Muscle layer of colon (tissue), 2 donors: ENCODE measurements at regions not wholly inside any gene's neighbourhood (a gene's known extent, or its start where the extent isn't known, plus 50 kb on each side); places are given as distances from the start of the nearest gene placed in this dataset.

ENCODE experiments used
- H3K27ac ChIP-seq: one replicate; pipeline ENCODE4 v1.7.0; 2013; ENCODE audit warnings: low read depth, mild to moderate bottlenecking, low read length, moderate library complexity
- H3K27me3 ChIP-seq, 2 donors: one replicate each; pipeline ENCODE4 v1.7.0; 2013; ENCODE audit warnings: low read length in 2 of 2, mild to moderate bottlenecking in 2 of 2; ENCODE audit not compliant: insufficient read depth in 2 of 2, control insufficient read depth in 1 of 2
- H3K36me3 ChIP-seq: one replicate; pipeline ENCODE4 v1.7.0; 2013; ENCODE audit warnings: mild to moderate bottlenecking, low read length; ENCODE audit not compliant: insufficient read depth
- H3K4me1 ChIP-seq: one replicate; pipeline ENCODE4 v1.7.0; 2013; ENCODE audit warnings: mild to moderate bottlenecking, low read length; ENCODE audit not compliant: insufficient read depth
- H3K4me3 ChIP-seq, 2 donors: one replicate each; pipeline ENCODE4 v1.7.0; 2013; ENCODE audit warnings: low read length in 2 of 2, low read depth in 1 of 2, mild to moderate bottlenecking in 1 of 2, moderate library complexity in 1 of 2
- H3K9ac ChIP-seq: one replicate; pipeline ENCODE4 v1.7.0; 2013; ENCODE audit warnings: low read length
- H3K9me3 ChIP-seq: one replicate; pipeline ENCODE4 v1.7.0; 2013; ENCODE audit warnings: mild to moderate bottlenecking, low read length
- donor health status: abdominal sarcoma.
- donor health status: Adenocarcinoma of cecum.

DNA sequence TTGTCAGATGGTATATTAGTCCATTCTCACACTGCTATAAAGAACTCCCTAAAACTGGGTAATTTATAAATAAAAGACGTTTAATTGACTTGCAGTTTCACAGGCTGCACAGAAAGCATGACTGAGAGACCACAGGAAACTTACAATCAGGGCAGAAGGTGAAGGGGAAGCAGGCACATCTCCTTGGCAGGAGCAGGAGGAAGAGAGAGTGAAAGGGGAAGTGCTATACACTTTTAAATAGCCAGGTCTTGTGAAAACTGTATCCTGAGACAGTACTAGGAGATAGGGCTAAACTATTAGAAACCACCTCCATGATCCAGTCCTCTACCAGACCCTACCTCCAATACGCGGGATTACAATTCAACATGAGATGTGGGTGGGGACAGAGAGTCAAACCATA lies 193.9 kb upstream of the KCNG1 start:
- H3K4me3 ChIP-seq, result no peak overlapping the region
- no peaks in the 10 kb centered on the region for H3K9me3 ChIP-seq
- H3K36me3 ChIP-seq, result no peaks in the 10 kb centered on the region
- H3K4me1 ChIP-seq, result no peaks in the 10 kb centered on the region
- H3K9ac ChIP-seq, result no peak overlapping the region
- no peak overlapping the region for H3K27ac ChIP-seq
- peaks cover 7 to 26% of the 10 kb centered on the region in 2 donors for H3K27me3 ChIP-seq

DNA sequence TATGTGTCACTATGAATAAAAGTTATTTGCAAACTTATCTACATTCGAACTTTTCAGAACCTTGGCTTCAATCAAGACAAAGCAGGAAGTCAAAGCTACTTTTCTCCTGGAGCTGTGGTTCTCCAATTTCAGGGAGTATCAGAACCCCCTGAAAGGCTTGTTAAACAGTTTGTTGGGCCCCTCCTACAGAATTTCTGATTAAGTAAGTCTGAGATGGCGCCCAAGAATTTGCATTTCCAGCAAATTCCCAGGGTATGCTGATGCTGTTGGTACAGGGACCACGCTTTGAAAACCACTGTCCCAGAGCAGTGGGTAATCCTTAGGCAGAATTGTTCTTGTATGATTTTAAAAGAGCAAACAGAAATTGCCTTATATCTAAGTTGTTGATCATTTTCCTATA lies 189.9 kb upstream of the KCNG1 start:
- no peak overlapping the region for H3K9ac ChIP-seq
- H3K36me3 ChIP-seq, result no peaks in the 10 kb centered on the region
- no peaks in the 10 kb centered on the region for H3K27me3 ChIP-seq
- no peak overlapping the region for H3K4me3 ChIP-seq
- no peaks in the 10 kb centered on the region for H3K9me3 ChIP-seq
- H3K4me1 ChIP-seq, result no peaks in the 10 kb centered on the region
- H3K27ac ChIP-seq, result no peak overlapping the region

DNA sequence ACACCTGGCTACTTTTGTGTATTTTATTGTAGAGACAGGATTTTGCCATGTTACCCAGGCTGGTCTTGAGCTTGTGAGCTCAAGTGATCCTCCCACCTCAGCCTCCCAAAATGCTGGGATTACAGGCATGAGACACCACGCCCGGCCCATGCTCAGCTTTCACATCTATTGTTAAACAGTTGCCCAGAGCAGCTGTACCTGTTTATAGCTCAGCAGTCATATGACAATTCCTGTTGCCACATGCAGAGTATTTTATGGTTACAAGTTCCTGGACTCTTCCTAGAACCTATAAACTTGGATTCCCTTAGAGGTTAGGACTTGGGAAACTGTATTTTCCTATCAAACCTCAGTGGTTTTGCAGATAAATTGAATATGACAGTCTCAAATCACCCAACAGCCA lies 188.3 kb upstream of the KCNG1 start:
- Histone ChIP-seq H3K27ac (no peak overlapping the region), H3K9ac (no peak overlapping the region), H3K4me3 (no peak overlapping the region), H3K9me3 (no peaks in the 10 kb centered on the region), H3K27me3 (no peaks in the 10 kb centered on the region), H3K36me3 (no peaks in the 10 kb centered on the region), H3K4me1 (no peaks in the 10 kb centered on the region)

DNA sequence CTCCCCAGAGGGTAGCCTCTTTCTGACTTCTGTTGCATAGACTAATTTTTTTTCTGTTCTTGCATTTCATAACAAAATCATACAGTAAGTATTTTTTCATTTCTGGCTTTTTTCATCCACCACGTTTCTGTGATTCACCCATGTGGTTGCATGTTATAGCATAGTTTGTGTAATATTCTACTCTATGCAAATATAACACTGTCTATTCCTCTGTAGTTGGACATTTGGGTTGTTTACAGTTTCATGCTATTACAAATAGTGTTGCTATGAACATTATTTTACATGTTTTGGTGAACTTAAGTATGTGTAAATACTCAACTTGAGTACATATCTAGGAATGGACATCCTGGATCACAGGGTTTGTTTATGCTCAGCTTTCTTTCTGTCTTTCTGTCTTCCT lies 187.2 kb upstream of the KCNG1 start:
- Histone ChIP-seq H3K4me3 (no peak overlapping the region), H3K4me1 (no peaks in the 10 kb centered on the region), H3K27me3 (no peaks in the 10 kb centered on the region), H3K9ac (no peak overlapping the region), H3K9me3 (no peaks in the 10 kb centered on the region), H3K27ac (no peak overlapping the region), H3K36me3 (no peaks in the 10 kb centered on the region)

DNA sequence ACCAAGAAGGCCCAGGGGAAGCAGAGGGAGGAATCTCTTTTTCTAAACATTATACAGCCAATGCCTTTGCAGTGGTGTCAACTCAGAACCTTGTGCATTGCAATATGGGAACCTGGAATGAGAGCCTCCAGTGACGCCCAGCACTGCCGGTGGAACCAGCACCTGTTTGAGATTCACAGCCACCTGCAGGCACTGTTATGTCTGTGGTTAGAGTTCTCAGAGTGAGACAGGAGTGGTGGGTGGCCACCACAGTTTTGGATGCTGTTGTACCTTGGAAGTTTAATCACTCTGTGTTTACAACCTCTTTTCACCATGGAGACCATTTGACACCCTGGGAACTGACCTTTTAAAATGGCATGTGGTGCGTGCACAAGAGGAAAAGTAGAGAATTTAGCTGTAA lies 185.3 kb upstream of the KCNG1 start:
- Histone ChIP-seq H3K4me3 (no peak overlapping the region), H3K9me3 (no peaks in the 10 kb centered on the region), H3K27me3 (no peaks in the 10 kb centered on the region), H3K4me1 (no peaks in the 10 kb centered on the region), H3K27ac (no peak overlapping the region), H3K36me3 (no peaks in the 10 kb centered on the region), H3K9ac (no peak overlapping the region)

DNA sequence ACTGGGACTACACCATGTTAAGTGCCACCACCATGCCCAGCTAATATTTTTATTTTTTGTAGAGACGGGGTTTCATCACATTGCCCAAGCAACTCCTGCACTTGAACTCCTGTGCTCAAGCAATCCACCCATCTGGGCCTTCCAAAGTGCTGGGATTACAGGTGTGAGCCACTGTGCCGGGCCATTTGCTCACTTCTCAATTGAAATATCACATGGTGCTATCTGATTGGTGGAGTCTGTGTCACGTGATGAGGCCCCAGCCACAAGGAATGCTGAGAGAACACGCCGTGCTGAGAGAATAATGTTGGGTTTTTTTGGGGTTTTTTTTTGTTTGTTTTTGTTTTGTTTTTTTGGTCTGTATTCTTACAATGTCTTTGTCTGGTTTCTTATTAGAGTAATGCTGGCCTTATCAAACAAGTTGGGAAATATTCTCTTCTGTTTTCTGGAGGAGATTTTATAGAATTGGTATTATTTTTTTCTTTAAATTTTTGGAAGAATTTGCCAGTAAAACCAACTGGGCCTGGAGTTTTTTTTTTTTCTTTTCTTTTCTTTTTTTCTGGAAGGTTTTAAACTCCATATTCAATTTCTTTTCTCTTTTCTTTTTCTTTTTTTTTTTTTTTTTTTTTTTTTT lies 183.2 kb upstream of the KCNG1 start:
- H3K4me3 ChIP-seq, result no peak overlapping the region
- H3K27me3 ChIP-seq, result no peaks in the 10 kb centered on the region
- H3K9ac ChIP-seq, result no peak overlapping the region
- no peaks in the 10 kb centered on the region for H3K4me1 ChIP-seq
- H3K27ac ChIP-seq, result no peak overlapping the region
- H3K9me3 ChIP-seq, result no peaks in the 10 kb centered on the region
- no peaks in the 10 kb centered on the region for H3K36me3 ChIP-seq

DNA sequence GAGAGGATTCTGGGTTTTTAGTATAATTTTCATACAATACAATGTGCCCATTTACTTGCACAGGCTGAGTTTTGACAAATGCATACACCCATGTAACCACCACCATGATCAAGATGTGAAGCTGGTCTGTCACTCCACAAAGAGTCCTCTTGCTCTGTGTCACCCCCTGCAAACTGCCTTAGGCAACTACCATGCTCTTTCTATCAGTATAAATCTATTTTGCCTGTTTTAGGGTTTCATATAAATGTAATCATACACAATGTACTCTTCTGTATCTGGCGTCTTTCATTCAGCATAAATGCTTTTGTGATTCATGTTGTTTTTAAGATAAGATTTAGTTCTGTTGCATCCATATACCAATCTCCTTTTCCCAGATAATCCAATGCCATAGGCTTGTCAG lies 181.9 kb upstream of the KCNG1 start:
- Histone ChIP-seq H3K9me3 (no peaks in the 10 kb centered on the region), H3K4me1 (no peaks in the 10 kb centered on the region), H3K27me3 (no peaks in the 10 kb centered on the region), H3K36me3 (no peaks in the 10 kb centered on the region), H3K27ac (no peak overlapping the region), H3K9ac (no peak overlapping the region), H3K4me3 (no peak overlapping the region)

DNA sequence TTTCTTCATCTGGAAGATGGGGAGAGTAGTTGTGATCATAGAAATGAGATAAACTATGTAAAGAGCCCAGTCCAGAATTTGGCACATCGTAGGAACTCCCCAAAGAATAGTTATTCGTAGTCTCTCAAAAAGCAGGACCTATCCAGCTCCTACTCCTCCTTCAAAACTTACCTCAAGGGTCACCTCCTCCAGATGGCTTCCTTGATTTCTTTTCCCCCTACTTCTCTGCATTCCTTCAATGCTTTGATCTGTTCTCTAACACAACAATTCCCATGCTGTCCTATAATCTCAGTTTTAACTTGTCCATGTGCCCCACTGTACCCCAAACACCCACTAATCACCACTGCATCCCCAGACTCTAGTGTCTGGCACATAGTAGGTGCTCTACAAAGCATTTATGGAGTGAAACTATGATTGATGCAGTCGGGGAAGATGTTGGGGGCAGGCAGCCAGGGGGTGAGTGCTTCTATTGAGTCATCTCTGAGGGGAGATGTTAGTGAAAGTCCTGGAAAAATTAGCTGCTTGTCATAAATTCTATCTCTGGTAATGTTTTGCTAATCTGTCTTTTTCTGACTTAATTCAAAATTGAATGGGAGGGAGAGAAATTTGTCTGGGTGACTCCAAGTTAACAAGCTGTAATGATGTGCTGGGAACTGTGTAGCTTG lies 181.3 kb upstream of the KCNG1 start:
- H3K4me3 ChIP-seq, result no peak overlapping the region
- H3K36me3 ChIP-seq, result no peaks in the 10 kb centered on the region
- no peak overlapping the region for H3K27ac ChIP-seq

DNA sequence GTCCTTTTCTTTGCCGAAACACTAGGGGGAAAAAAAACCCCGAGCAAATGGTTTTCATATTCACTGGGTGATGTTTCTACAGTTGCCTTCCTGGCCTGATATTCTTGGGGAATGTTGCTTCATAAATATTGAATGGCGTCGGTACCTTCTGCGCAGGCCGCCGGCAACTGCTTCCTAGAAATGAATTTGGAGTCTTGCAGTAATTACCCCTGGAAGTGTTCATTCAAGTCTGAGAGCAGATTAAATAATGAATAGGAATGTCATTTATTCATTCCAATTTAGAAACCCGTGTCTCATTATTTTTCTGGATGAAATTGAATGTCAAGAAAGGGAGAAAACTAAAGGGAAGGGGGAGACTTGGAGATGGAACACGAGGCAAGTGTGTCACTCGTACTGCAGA lies 179.4 kb upstream of the KCNG1 start:
- no peaks in the 10 kb centered on the region for H3K9me3 ChIP-seq
- H3K4me1 ChIP-seq, result no peaks in the 10 kb centered on the region
- H3K36me3 ChIP-seq, result no peaks in the 10 kb centered on the region
- no peak overlapping the region for H3K9ac ChIP-seq
- H3K4me3 ChIP-seq, result no peak overlapping the region
- H3K27ac ChIP-seq, result no peak overlapping the region
- H3K27me3 ChIP-seq, result no peaks in the 10 kb centered on the region

More for the DNA sequence above, 181.3 kb upstream of the KCNG1 start:
- Histone ChIP-seq H3K9ac (no peak overlapping the region), H3K27me3 (no peaks in the 10 kb centered on the region), H3K4me1 (no peaks in the 10 kb centered on the region), H3K9me3 (no peaks in the 10 kb centered on the region)

DNA sequence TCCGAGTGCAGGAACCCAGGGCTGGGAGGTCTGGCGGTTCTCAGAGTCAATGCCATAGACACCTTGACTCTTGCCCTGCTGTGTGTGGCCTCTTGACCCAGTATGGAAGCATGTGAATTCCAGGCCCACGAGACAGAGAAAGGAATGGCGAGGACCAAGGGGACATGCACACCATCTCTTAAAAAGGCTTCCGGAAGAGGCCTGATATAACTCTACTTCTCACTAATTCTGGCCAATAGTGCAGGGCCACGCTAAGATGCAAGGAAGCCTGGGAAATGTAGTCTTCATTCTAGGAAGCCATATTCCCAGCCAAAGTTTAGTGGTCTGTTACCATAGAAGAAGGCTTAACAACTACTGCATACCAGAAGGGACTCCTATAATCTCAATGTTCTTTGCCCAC lies 177.0 kb upstream of the KCNG1 start:
- H3K27ac ChIP-seq, result no peak overlapping the region
- no peaks in the 10 kb centered on the region for H3K4me1 ChIP-seq
- H3K36me3 ChIP-seq, result no peaks in the 10 kb centered on the region
- H3K4me3 ChIP-seq, result no peak overlapping the region
- peaks cover 0 to 5% of the 10 kb centered on the region in 2 donors for H3K27me3 ChIP-seq
- H3K9me3 ChIP-seq, result no peaks in the 10 kb centered on the region
- H3K9ac ChIP-seq, result no peak overlapping the region

DNA sequence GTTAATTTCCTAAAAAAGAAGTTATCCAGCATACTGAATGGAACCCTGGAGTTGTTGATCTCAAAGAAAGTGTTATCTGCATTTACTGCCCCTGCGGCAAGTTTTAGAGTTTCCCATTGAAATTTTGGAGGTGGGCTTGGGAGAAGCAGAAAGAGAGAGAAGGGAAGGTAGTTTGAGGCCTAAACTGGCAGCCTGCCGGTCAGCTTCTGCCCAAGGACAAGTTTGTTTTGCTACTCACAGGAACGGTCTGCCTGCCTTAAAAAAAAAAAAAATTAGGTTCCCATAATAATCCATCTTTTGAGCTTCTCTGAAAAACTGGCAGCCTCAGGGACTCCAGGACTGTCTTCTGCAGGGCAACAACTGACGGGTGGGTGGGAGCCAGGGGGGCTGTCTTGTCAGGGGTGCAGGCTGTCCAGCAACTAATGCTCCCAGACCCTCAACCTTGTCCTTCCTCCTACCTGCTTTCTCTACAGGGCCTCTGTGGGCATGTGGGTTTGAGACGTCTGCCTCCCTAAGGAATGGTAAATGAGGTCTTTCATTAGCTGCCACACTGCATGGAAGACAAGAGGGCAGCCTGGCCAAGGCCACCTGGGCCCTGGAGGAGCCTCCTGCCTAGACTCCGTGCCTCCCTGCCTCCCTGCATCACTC lies 176.1 kb upstream of the KCNG1 start:
- Histone ChIP-seq H3K27me3 (peaks cover 0 to 5% of the 10 kb centered on the region in 2 donors), H3K27ac (no peak overlapping the region), H3K9me3 (no peaks in the 10 kb centered on the region), H3K9ac (no peak overlapping the region), H3K4me3 (no peak overlapping the region), H3K36me3 (no peaks in the 10 kb centered on the region), H3K4me1 (no peaks in the 10 kb centered on the region)

DNA sequence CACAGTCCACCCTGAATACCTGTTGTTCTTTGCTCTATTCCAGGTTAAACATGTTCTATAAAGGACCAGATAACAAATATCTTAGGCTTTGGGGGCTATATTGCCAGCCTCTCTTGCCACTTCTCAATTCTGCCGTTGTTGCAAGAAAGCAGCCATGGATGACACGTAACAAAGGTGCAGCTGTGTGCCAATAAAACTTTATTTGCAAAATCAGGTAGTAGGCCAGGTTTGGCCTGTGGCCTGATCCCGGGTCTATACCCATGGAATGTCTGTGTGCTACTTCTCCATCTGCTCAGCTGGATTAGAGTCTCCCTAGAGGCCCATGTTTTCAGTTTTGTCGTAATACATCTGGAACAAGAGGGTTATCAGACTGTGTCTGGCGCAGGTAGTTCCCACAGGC lies 175.3 kb upstream of the KCNG1 start:
- Histone ChIP-seq H3K27me3 (peaks cover 0 to 5% of the 10 kb centered on the region in 2 donors), H3K4me3 (no peak overlapping the region), H3K9ac (no peak overlapping the region), H3K36me3 (no peaks in the 10 kb centered on the region), H3K27ac (no peak overlapping the region), H3K4me1 (no peaks in the 10 kb centered on the region), H3K9me3 (no peaks in the 10 kb centered on the region)
